Activated CD4-positive, alpha-beta T cell treated with anti-CD3 and anti-CD28 coated beads, Interleukin-2, Interleukin-6, amounts not matched to agents 100 ng/mL and 50 ng/mL, durations not matched to agents 16 hours and 8 hours (primary cell): ENCODE measurements at regions not wholly inside any gene's neighbourhood (a gene's known extent, or its start where the extent isn't known, plus 50 kb on each side); places are given as distances from the start of the nearest gene placed in this dataset.
"Not testable (repeated sequence)": the region's sequence is repeated elsewhere in the genome, so short reads cannot be mapped to it uniquely, and the experiment has no call there.

Experiments used
- DNase-seq: peaks from one replicate; pipeline ENCODE4 v3.0.0-alpha.2; 2020

GRCh38 chr17:16840219-16840618 lies 131.7 kb downstream of the TNFRSF13B start:
- not testable (repeated sequence) for DNase-seq

- DNase-seq, result not testable (repeated sequence)
Measured at GRCh38 chr17:16839242-16840175, 132.4 kb downstream of the TNFRSF13B start.

GRCh38 chr17:16838795-16839194 lies 133.1 kb downstream of the TNFRSF13B start:
- DNase-seq, result not testable (repeated sequence)

DNA sequence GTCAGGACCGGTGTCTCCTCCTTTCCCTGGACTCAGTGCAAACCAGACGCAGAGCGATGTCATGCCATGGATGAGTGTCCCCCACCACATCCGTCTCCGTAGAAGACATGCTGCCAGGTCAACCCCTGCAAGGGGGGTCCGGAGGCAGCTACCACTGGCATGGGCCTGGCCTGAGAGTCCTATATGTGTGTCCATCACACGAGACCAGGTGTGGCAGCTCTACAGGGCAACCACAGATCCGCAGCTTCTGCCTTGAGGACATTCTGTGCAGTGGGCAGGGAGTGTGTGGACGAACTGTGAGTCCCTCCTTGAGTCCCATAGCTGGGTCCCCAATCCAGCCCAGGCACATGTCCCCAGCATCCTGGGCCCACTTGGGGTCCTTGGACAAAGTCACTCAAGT lies 133.6 kb downstream of the TNFRSF13B start:
- DNase-seq, result not testable (repeated sequence)

DNA sequence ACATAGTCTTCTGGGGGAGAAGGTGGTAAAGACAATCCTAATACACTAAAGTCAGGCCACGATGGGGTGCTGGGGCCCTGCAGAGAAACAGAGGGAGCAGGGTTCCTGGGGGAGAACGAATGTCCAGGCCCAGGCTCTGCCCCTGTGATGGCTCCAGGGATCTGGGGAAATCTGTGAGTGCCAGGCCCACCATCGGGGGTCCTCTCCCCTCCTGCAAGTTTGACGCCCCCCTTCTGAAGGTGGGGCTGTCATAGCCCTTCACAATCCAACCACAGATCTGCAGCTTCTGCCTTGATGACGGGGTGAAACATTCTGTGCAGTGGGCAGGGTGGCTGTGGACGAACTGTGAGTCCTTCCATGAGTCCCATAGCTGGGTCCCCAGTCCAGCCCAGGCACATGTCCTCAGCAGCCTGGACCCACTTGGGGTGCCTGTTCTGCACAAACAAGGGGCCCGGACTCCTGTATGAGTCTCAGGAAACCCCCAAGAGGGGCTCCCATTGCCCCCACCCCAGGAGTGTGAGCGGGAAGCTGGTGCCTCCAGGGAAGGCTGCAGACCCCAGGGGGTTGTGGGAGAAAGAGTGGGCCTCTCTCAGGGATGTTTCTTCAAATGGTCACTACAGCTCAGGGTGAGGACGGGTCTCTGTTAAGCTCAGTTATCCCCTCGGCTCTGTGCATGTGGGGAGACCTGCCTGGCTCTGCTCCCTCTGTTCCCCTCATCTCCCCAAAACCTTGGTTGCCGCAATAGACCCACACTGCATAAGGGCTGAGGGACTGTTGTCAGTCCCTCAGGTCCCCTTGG lies 134.3 kb downstream of the TNFRSF13B start:
- not testable (repeated sequence) for DNase-seq

DNA sequence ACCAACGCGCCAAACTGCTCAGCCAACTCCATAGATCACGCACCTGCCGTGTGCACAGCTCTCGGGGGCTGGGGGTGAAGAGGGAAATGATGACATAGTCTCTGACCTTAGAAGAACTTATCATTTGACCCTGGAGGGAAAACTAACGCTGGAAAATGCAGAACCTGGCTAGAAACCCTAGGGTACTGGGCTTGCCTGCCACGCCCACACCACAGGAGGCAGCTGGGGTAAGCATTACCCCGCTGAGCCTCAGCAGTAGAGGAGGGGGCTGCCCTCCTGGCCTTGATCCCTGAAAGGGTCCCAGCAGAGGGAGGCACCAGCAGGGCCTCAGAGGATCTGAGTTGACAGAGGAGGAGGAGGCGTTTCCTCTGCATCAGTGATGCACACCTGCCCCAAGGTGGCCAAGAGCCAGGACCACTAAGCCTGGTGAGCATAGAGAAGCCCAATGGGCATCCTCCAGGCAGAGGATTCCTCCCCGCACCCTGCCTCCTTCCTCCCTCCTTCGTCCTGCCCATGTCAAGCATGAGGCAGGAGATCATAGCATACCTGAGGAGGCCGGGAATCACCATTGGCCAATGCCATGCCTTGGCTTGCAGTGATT lies 135.5 kb downstream of the TNFRSF13B start:
- not testable (repeated sequence) for DNase-seq

GRCh38 chr17:16833517-16833916 lies 138.4 kb downstream of the TNFRSF13B start:
- DNase-seq, result not testable (repeated sequence)

DNA sequence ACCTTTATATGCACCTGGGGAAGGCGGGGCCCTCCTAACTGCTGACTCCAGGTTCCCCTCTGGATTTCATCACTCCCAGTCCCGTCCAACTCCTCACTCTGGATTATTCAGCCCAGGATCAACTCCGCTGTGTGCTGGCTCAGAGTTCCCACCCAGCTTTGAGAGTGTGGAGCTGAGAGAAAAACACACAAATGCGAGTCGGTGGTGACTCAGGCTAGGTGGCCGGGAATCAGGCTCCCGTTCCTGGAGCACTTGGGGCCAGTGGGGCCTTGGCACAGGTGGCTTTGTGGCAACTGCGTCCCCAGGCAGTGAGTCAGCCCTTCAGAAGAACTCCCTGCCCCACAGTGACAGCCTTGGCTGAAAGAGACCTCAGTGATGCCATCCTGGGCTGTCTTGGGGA lies 139.1 kb downstream of the TNFRSF13B start:
- DNase-seq, result not testable (repeated sequence)

DNA sequence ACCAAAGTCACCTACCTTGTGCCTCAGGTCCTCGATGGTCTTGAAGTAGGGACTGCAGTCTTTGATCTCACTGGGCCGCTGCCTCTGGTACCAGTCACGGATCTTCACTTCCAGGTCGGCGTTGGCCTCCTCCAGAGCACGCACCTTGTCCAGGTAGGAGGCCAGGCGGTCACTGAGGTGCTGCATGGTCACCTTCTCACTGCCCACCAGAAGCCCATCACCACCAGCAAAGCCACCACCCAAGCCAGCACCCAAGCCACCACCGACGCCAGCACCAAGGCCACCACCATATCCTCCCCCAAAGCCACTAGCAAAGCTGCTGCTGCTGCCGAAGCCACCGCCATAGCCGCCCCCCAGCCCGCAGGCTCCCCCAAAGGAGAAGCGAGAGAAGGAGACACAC lies 139.7 kb downstream of the TNFRSF13B start:
- DNase-seq, result not testable (repeated sequence)

GRCh38 chr17:16830770-16831169 lies 140.7 kb downstream of the CCDC144A start:
- not testable (repeated sequence) for DNase-seq

GRCh38 chr17:16830219-16830618 lies 140.2 kb downstream of the CCDC144A start:
- DNase-seq, result not testable (repeated sequence)
